Ishikawa (cell line): ENCODE measurements at regions not wholly inside any gene's neighbourhood (a gene's known extent, or its start where the extent isn't known, plus 50 kb on each side); places are given as distances from the start of the nearest gene placed in this dataset.

Experiments used
- CEBPB ChIP-seq: IDR thresholded peaks from 2 replicates; pipeline ENCODE4 v1.6.1; 2012
- EP300 ChIP-seq: IDR thresholded peaks from 2 replicates; pipeline ENCODE4 v1.6.1; 2012; ENCODE audit warnings: borderline replicate concordance
- FOXM1 ChIP-seq: IDR thresholded peaks from 2 replicates; pipeline ENCODE4 v1.6.1; 2012; ENCODE audit warnings: low read depth, borderline replicate concordance
- MAX ChIP-seq: IDR thresholded peaks from 2 replicates; pipeline ENCODE4 v1.6.1; 2012
- NFIC ChIP-seq: IDR thresholded peaks from 2 replicates; pipeline ENCODE4 v1.6.1; 2012
- RAD21 ChIP-seq: IDR thresholded peaks from 2 replicates; pipeline ENCODE4 v1.6.1; 2012; ENCODE audit warnings: low read depth
- TAF1 ChIP-seq: IDR thresholded peaks from 2 replicates; pipeline ENCODE4 v1.6.1; 2012; ENCODE audit warnings: low read depth, mild to moderate bottlenecking
- TEAD4 ChIP-seq: IDR thresholded peaks from 2 replicates; pipeline ENCODE4 v1.6.1; 2012
- YY1 ChIP-seq: IDR thresholded peaks from 2 replicates; pipeline ENCODE4 v1.6.1; 2012; ENCODE audit warnings: low read depth
- TF ChIP-seq, protein P1 (sequence below): IDR thresholded peaks from 2 replicates; pipeline ENCODE4 v1.6.1; 2012; ENCODE audit warnings: low read depth, mild to moderate bottlenecking
- TF ChIP-seq, protein P2 (sequence below): IDR thresholded peaks from 2 replicates; pipeline ENCODE4 v1.6.1; 2012

DNA sequence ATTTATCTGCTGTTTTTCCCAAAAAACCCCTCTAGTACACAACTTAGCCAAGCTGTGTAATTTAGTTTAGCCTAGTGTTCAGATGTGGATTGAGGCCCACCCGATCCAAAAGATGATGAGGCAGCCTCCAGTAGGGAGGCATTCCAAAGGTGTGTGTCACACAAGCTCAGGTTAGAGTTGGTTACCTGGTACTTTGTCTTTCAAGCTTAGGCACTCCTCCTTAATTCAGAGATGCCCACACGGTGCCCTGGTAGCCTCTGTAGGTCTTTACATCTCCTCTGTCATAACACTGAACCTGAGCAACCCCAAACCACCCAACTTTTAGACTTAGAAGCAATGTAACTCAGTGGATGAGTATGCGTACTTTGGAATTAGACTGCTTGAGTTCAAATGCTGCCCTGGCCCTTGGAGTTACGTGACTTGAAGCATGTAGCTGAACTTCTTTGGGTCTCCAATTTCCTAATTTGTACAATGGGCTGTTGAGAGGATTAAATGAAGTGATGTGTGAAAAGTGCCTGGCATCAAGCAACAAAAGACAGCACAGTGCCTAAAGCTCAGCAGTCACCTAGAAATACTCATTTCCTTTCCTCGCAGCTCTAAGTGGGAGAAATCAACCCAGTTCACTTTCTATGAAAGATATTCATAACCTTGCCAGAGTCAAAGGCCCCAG is 284.6 kb upstream of the RARB start:
- TF ChIP-seq NFIC = no peak
- no peak for TF ChIP-seq EP300
- no peak for TF ChIP-seq YY1
- no peak for TF ChIP-seq TAF1
- no peak for TF ChIP-seq CEBPB
- TF ChIP-seq, protein P1, sequence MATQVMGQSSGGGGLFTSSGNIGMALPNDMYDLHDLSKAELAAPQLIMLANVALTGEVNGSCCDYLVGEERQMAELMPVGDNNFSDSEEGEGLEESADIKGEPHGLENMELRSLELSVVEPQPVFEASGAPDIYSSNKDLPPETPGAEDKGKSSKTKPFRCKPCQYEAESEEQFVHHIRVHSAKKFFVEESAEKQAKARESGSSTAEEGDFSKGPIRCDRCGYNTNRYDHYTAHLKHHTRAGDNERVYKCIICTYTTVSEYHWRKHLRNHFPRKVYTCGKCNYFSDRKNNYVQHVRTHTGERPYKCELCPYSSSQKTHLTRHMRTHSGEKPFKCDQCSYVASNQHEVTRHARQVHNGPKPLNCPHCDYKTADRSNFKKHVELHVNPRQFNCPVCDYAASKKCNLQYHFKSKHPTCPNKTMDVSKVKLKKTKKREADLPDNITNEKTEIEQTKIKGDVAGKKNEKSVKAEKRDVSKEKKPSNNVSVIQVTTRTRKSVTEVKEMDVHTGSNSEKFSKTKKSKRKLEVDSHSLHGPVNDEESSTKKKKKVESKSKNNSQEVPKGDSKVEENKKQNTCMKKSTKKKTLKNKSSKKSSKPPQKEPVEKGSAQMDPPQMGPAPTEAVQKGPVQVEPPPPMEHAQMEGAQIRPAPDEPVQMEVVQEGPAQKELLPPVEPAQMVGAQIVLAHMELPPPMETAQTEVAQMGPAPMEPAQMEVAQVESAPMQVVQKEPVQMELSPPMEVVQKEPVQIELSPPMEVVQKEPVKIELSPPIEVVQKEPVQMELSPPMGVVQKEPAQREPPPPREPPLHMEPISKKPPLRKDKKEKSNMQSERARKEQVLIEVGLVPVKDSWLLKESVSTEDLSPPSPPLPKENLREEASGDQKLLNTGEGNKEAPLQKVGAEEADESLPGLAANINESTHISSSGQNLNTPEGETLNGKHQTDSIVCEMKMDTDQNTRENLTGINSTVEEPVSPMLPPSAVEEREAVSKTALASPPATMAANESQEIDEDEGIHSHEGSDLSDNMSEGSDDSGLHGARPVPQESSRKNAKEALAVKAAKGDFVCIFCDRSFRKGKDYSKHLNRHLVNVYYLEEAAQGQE = no peak
- no peak for TF ChIP-seq RAD21
- no peak for TF ChIP-seq MAX
- TF ChIP-seq, protein P2, sequence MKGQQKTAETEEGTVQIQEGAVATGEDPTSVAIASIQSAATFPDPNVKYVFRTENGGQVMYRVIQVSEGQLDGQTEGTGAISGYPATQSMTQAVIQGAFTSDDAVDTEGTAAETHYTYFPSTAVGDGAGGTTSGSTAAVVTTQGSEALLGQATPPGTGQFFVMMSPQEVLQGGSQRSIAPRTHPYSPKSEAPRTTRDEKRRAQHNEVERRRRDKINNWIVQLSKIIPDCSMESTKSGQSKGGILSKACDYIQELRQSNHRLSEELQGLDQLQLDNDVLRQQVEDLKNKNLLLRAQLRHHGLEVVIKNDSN = no peak
- no peak for TF ChIP-seq TEAD4
- TF ChIP-seq FOXM1 = no peak
